ENCODE measurements at regions not wholly inside any gene's neighbourhood (a gene's known extent, or its start where the extent isn't known, plus 50 kb on each side); places are given as distances from the start of the nearest gene placed in this dataset.

DNA sequence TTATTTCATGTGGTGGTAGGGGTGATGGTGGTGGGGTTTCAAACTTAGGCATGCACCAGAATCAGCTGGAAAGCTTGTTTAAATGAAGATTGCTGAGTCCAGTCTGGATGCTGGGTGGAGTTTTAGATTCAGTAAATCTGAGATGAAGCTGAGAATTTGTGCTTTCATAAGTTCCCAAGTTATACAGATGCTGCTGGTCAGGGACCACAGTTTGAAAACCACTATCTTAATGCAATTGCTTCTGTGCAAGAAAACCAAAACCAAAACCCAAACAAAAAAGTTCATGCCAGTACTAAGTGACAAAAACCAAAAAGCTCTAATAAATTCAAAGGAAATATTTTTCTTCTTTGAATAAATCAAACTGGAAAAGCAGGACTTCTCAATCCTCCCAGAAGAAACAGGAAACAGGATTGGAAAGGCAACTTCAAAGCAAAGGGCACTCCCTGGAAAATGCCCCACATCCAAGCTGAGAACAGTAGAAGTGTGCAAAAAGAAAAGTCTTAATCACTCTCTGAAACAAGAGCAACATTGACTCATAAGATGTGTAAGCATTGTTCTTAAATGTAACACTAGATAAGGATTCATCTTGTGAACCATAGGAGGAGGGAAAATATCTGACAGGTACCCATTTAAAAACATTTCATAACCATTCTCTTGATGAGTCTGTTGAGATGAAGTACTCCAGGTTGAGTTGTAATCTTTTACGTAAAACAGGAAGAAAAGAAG lies 481.5 kb upstream of the HSF2 start (continued):
- TF ChIP-seq, protein P1, sequence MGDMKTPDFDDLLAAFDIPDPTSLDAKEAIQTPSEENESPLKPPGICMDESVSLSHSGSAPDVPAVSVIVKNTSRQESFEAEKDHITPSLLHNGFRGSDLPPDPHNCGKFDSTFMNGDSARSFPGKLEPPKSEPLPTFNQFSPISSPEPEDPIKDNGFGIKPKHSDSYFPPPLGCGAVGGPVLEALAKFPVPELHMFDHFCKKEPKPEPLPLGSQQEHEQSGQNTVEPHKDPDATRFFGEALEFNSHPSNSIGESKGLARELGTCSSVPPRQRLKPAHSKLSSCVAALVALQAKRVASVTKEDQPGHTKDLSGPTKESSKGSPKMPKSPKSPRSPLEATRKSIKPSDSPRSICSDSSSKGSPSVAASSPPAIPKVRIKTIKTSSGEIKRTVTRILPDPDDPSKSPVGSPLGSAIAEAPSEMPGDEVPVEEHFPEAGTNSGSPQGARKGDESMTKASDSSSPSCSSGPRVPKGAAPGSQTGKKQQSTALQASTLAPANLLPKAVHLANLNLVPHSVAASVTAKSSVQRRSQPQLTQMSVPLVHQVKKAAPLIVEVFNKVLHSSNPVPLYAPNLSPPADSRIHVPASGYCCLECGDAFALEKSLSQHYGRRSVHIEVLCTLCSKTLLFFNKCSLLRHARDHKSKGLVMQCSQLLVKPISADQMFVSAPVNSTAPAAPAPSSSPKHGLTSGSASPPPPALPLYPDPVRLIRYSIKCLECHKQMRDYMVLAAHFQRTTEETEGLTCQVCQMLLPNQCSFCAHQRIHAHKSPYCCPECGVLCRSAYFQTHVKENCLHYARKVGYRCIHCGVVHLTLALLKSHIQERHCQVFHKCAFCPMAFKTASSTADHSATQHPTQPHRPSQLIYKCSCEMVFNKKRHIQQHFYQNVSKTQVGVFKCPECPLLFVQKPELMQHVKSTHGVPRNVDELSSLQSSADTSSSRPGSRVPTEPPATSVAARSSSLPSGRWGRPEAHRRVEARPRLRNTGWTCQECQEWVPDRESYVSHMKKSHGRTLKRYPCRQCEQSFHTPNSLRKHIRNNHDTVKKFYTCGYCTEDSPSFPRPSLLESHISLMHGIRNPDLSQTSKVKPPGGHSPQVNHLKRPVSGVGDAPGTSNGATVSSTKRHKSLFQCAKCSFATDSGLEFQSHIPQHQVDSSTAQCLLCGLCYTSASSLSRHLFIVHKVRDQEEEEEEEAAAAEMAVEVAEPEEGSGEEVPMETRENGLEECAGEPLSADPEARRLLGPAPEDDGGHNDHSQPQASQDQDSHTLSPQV (IDR thresholded peaks at IDR 0.05) = no peak
- TF ChIP-seq, protein P2, sequence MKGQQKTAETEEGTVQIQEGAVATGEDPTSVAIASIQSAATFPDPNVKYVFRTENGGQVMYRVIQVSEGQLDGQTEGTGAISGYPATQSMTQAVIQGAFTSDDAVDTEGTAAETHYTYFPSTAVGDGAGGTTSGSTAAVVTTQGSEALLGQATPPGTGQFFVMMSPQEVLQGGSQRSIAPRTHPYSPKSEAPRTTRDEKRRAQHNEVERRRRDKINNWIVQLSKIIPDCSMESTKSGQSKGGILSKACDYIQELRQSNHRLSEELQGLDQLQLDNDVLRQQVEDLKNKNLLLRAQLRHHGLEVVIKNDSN (IDR thresholded peaks at IDR 0.05; ENCODE audit: borderline replicate concordance, extremely low read length, insufficient read depth, low read depth, low read length) = no peak
- TF ChIP-seq, protein P3, sequence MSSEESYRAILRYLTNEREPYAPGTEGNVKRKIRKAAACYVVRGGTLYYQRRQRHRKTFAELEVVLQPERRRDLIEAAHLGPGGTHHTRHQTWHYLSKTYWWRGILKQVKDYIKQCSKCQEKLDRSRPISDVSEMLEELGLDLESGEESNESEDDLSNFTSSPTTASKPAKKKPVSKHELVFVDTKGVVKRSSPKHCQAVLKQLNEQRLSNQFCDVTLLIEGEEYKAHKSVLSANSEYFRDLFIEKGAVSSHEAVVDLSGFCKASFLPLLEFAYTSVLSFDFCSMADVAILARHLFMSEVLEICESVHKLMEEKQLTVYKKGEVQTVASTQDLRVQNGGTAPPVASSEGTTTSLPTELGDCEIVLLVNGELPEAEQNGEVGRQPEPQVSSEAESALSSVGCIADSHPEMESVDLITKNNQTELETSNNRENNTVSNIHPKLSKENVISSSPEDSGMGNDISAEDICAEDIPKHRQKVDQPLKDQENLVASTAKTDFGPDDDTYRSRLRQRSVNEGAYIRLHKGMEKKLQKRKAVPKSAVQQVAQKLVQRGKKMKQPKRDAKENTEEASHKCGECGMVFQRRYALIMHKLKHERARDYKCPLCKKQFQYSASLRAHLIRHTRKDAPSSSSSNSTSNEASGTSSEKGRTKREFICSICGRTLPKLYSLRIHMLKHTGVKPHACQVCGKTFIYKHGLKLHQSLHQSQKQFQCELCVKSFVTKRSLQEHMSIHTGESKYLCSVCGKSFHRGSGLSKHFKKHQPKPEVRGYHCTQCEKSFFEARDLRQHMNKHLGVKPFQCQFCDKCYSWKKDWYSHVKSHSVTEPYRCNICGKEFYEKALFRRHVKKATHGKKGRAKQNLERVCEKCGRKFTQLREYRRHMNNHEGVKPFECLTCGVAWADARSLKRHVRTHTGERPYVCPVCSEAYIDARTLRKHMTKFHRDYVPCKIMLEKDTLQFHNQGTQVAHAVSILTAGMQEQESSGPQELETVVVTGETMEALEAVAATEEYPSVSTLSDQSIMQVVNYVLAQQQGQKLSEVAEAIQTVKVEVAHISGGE (CRISPR knock-in tag; IDR thresholded peaks at IDR 0.05) = no peak
- no peak for TF ChIP-seq NFYA (IDR thresholded peaks at IDR 0.05; ENCODE audit: borderline replicate concordance, low read depth, low read length)
- TF ChIP-seq MEF2B (IDR thresholded peaks at IDR 0.05; ENCODE audit: partially characterized antibody, poor library complexity, severe bottlenecking) = no peak
- TF ChIP-seq KAT2A (conservative IDR thresholded peaks at IDR 0.05; ENCODE audit: control insufficient read depth, low read depth, low read length) = no peak
- TF ChIP-seq POU2F2 (IDR thresholded peaks at IDR 0.05; ENCODE audit: borderline replicate concordance, low read depth, low read length) = no peak
- TF ChIP-seq FOS (IDR thresholded peaks at IDR 0.05; ENCODE audit: borderline replicate concordance, extremely low read depth, insufficient read length) = no peak
- TF ChIP-seq, protein P4, sequence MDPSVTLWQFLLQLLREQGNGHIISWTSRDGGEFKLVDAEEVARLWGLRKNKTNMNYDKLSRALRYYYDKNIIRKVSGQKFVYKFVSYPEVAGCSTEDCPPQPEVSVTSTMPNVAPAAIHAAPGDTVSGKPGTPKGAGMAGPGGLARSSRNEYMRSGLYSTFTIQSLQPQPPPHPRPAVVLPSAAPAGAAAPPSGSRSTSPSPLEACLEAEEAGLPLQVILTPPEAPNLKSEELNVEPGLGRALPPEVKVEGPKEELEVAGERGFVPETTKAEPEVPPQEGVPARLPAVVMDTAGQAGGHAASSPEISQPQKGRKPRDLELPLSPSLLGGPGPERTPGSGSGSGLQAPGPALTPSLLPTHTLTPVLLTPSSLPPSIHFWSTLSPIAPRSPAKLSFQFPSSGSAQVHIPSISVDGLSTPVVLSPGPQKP (IDR thresholded peaks at IDR 0.05; ENCODE audit: low read depth, low read length) = no peak
- no peak for TF ChIP-seq TBL1XR1 (IDR thresholded peaks at IDR 0.05; ENCODE audit: low read depth, low read length)

All from GM12878 (cell line).